Smooth muscle cell (in vitro differentiated cells): ENCODE measurements at regions not wholly inside any gene's neighbourhood (a gene's known extent, or its start where the extent isn't known, plus 50 kb on each side); places are given as distances from the start of the nearest gene placed in this dataset.
A peak's percentile ranks its signal among the peaks of the same experiment; 100 is the strongest.

ENCODE experiments used
- DNase-seq: peaks from one replicate; lab custom pipeline; 2025; ENCODE audit not compliant: unreplicated experiment; lab: John Stamatoyannopoulos, UW
- H2AFZ ChIP-seq: fragments of 200-600 bp; sonication (generic); 2 replicates; pipeline ENCODE4 v1.6.0; 2016; ENCODE audit warnings: antibody characterized with exemption, low read depth, mild to moderate bottlenecking
- H3F3A ChIP-seq: fragments of 200-600 bp; sonication (generic); 2 replicates; pipeline ENCODE4 v1.6.0; 2017; ENCODE audit warnings: antibody characterized with exemption, low read depth
- H3K27ac ChIP-seq: fragments of 200-600 bp; sonication (generic); 2 replicates; pipeline ENCODE4 v1.5.1; 2016; ENCODE audit warnings: low read depth, mild to moderate bottlenecking
- H3K27me3 ChIP-seq: fragments of 200-600 bp; sonication (generic); 2 replicates; pipeline ENCODE4 v1.6.1; 2016; ENCODE audit warnings: low read depth, mild to moderate bottlenecking
- H3K36me3 ChIP-seq: fragments of 200-600 bp; sonication (generic); 2 replicates; pipeline ENCODE4 v1.5.1; 2016; ENCODE audit warnings: low read depth
- H3K4me1 ChIP-seq: fragments of 200-600 bp; sonication (generic); 2 replicates; pipeline ENCODE4 v1.5.1; 2016; ENCODE audit warnings: low read depth
- H3K4me2 ChIP-seq: fragments of 200-600 bp; sonication (generic); 2 replicates; pipeline ENCODE4 v1.6.0; 2016; ENCODE audit warnings: mild to moderate bottlenecking
- H3K4me3 ChIP-seq: fragments of 200-600 bp; sonication (generic); 2 replicates; pipeline ENCODE4 v1.5.1; 2016; ENCODE audit warnings: mild to moderate bottlenecking
- H3K79me2 ChIP-seq: fragments of 200-600 bp; sonication (generic); 2 replicates; pipeline ENCODE4 v1.6.0; 2016; ENCODE audit warnings: low read depth, mild to moderate bottlenecking
- H3K9ac ChIP-seq: fragments of 200-600 bp; sonication (generic); 2 replicates; pipeline ENCODE4 v1.6.0; 2016; ENCODE audit warnings: low read depth
- H3K9me3 ChIP-seq: fragments of 200-600 bp; sonication (generic); replicated peaks from 2 replicates; pipeline ENCODE4 v1.5.1; 2016; ENCODE audit warnings: low read depth
- H4K20me1 ChIP-seq: fragments of 200-600 bp; sonication (generic); 2 replicates; pipeline ENCODE4 v1.6.0; 2016; ENCODE audit warnings: low read depth
- WGBS: methylation state at CpG from one replicate; pipeline ENCODE4 v1.1.7; 2016; ENCODE audit warnings: low lambda C conversion rate; 5-methylcytosine and 5-hydroxymethylcytosine counted together
- TF ChIP-seq, protein P1 (sequence below): fragments of 200-600 bp; sonication (generic); IDR thresholded peaks from 2 replicates; pipeline ENCODE4 v1.5.1; 2017; ENCODE audit warnings: borderline replicate concordance, mild to moderate bottlenecking, antibody characterized with exemption; ENCODE audit not compliant: insufficient read depth, poor library complexity, severe bottlenecking

DNA sequence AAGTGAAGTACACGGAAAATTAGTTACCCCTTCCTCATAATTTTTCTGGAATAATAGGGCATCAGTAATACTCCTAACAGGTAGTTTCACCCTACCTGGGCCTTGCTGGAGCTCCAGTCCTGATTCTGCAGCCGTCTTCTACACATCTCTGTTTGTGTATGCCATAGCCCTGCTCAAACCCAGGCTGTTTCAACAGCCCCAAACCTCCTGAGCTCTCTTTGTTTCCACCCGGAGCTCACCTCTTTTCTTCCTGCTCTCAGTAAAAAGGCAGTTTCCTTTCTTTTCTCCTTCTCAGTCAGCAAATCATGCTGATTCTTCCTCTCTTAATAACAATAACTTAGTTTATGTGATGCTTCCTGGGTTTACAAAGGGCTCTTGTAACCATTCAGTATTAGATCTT, 355.1 kb upstream of the RUNX1 start:
- 92% methylated on average over 3 of the region's 3 CpGs for WGBS
- TF ChIP-seq, protein P1, sequence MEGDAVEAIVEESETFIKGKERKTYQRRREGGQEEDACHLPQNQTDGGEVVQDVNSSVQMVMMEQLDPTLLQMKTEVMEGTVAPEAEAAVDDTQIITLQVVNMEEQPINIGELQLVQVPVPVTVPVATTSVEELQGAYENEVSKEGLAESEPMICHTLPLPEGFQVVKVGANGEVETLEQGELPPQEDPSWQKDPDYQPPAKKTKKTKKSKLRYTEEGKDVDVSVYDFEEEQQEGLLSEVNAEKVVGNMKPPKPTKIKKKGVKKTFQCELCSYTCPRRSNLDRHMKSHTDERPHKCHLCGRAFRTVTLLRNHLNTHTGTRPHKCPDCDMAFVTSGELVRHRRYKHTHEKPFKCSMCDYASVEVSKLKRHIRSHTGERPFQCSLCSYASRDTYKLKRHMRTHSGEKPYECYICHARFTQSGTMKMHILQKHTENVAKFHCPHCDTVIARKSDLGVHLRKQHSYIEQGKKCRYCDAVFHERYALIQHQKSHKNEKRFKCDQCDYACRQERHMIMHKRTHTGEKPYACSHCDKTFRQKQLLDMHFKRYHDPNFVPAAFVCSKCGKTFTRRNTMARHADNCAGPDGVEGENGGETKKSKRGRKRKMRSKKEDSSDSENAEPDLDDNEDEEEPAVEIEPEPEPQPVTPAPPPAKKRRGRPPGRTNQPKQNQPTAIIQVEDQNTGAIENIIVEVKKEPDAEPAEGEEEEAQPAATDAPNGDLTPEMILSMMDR = no peak
- Histone ChIP-seq H4K20me1 (no peaks in the 10 kb centered on the region), H3K36me3 (no peaks in the 10 kb centered on the region), H3K4me2 (no peak overlapping the region), H3K27ac (no peak overlapping the region), H2AFZ (no peak overlapping the region), H3K4me3 (no peak overlapping the region), H3K4me1 (peaks cover 27% of the 10 kb centered on the region), H3K79me2 (no peaks in the 10 kb centered on the region), H3K9me3 (no peaks in the 10 kb centered on the region), H3K9ac (no peak overlapping the region), H3F3A (peaks cover 25% of the 10 kb centered on the region), H3K27me3 (no peaks in the 10 kb centered on the region)
- no peak for DNase-seq

DNA sequence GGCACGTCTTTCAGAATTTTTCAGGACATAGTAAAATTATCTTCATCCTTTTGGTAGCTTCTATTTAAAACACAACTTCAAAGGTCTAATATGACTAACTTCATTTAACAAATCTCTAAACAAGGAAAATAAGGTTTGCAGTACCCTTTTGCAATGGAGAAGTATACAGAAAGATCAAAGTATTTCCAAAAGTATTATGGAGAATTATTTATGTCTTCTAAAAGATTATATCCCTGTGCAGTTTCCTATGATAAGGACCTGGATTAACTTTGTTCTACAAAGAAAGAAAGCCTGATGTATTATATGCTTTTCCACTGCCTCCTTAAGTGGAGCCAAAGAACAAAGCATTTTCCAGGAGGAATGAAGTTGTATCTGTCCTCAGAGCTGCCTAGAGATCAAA, 353.0 kb upstream of the RUNX1 start:
- Histone ChIP-seq H3K27me3 (no peaks in the 10 kb centered on the region), H2AFZ (no peak overlapping the region), H3K27ac (peak overlapping the region; percentile 88), H3K4me1 (peaks cover 42% of the 10 kb centered on the region), H3K4me3 (no peak overlapping the region), H3K79me2 (no peaks in the 10 kb centered on the region), H3K9ac (peak overlapping the region; percentile 57), H3K4me2 (peak overlapping the region; percentile 64), H3K9me3 (no peaks in the 10 kb centered on the region), H4K20me1 (no peaks in the 10 kb centered on the region), H3K36me3 (no peaks in the 10 kb centered on the region), H3F3A (peaks cover 36% of the 10 kb centered on the region)
- 50% methylated on average over 1 of the region's 1 CpG for WGBS
- DNase-seq = no peak
- TF ChIP-seq, protein P1 = no peak

DNA sequence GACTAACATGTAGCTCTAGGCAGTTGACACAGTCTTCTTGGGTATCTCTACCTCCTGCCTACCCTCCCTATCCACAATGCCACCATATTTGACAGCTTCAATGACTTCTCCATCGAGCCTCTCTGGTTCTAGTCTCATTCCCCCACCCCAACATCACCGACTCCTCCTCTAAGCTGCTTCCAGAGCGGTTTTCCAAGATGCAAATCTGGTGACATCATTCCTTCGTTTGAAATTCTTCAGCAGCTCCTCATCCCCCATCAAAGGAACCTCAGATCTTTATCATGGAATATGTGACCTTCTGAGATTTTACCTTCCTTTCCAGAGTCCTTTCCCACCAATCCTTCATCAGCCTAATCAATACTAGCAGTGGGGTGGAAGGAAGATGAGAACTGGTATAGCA, 352.4 kb upstream of the RUNX1 start:
- DNase-seq = no peak
- WGBS = 9% methylated on average over 4 of the region's 4 CpGs
- Histone ChIP-seq H3K79me2 (no peaks in the 10 kb centered on the region), H3K9ac (peak overlapping the region; percentile 57), H2AFZ (no peak overlapping the region), H3K4me3 (no peak overlapping the region), H4K20me1 (no peaks in the 10 kb centered on the region), H3K27me3 (no peaks in the 10 kb centered on the region), H3K9me3 (no peaks in the 10 kb centered on the region), H3K4me1 (peaks cover 38% of the 10 kb centered on the region), H3F3A (peaks cover 36% of the 10 kb centered on the region), H3K4me2 (peak overlapping the region; percentile 64), H3K27ac (peak overlapping the region; percentile 88), H3K36me3 (no peaks in the 10 kb centered on the region)
- TF ChIP-seq, protein P1 = no peak

DNA sequence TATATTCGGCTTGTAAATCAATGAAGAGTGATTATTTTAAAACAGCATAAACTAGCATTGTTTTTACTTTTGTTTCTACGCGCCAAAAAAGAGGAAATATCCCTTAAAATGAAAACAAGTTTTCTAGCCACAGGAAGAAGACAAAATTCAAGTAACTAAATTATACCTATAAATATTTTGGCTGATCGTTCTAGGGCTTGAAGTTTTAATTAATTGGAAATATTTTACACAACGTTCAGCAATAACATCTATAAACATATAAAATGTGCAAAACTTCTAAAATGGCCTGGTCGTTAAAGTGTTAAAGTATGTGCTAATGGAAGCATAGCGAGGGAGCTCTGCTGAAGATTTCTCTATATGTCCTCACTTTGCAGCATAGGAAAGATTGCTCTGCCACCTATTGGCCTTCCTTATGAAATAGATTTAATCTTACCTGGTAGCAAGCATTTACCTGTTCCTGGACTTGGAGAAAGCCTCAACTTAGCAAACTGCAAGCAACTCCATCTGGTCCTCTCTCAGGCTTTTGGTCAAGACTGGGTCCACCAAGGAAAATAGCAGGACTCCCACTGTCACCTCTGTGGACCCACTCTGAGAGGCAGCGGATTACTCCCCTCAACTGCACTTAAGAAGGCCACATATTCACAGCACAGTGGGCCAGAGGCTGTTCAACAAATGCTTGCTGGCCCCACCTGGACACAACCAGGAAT, 351.3 kb upstream of the RUNX1 start:
- peak overlapping the region; percentile 81 for H3K4me2 ChIP-seq
- peak overlapping the region; percentile 88 for H3K27ac ChIP-seq
- H3K4me3 ChIP-seq = no peak overlapping the region
- H3K4me1 ChIP-seq = peaks cover 36% of the 10 kb centered on the region
- H3K36me3 ChIP-seq = no peaks in the 10 kb centered on the region
- H3F3A ChIP-seq = peaks cover 36% of the 10 kb centered on the region
- H4K20me1 ChIP-seq = no peaks in the 10 kb centered on the region
- DNase-seq = no peak
- WGBS = 53% methylated on average over 8 of the region's 8 CpGs
- no peaks in the 10 kb centered on the region for H3K9me3 ChIP-seq
- no peaks in the 10 kb centered on the region for H3K79me2 ChIP-seq
- no peaks in the 10 kb centered on the region for H3K27me3 ChIP-seq
- H2AFZ ChIP-seq = peak overlapping the region; percentile 45
- TF ChIP-seq, protein P1 = peak; percentile 52
- peak overlapping the region; percentile 59 for H3K9ac ChIP-seq
